Erythroblast (primary cell): ENCODE measurements at regions not wholly inside any gene's neighbourhood (a gene's known extent, or its start where the extent isn't known, plus 50 kb on each side); places are given as distances from the start of the nearest gene placed in this dataset.

Experiments used
- GATA1 ChIP-seq: IDR thresholded peaks from 2 replicates; pipeline ENCODE4 v1.6.1; 2011; ENCODE audit warnings: low read depth, mild to moderate bottlenecking, control low read depth, low read length, moderate library complexity
- POLR2A ChIP-seq: IDR thresholded peaks from 2 replicates; pipeline ENCODE4 v1.6.1; 2011; ENCODE audit warnings: mild to moderate bottlenecking, low read length

DNA sequence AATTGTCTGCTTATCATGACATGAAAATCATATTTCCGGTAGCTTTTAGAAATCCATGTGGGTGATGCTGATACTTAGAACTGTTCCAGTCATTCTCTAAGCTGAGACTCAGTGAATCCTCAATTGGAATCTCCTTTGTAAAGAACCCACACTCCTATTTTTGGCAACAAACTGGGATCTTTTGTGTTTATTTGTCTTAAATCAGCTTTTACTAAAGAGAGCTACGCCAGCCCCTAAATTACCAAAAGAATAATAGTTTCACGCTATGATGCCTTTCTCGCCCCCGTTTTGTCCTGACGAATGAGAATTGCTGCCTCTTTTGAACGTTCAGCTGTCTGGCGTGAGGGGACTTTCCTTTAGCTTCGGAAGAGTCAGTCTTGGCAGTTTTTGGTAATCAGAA is 195.9 kb downstream of the SHOX start:
- TF ChIP-seq POLR2A (no peak), GATA1 (no peak)
